H1 (cell line): ENCODE measurements at regions not wholly inside any gene's neighbourhood (a gene's known extent, or its start where the extent isn't known, plus 50 kb on each side); places are given as distances from the start of the nearest gene placed in this dataset.

Experiments
- CTCF ChIA-PET: fragments of 300-600 bp; sonication (Branson Sonifier 250); formaldehyde crosslinking; loops from one replicate; lab custom pipeline; 2021; ENCODE audit not compliant: partially characterized antibody; lab: Charles Lee
- POLR2A ChIA-PET: fragments of 300-600 bp; sonication (Branson Sonifier 250); formaldehyde crosslinking; loops from one replicate; lab custom pipeline; 2021; ENCODE audit warnings: inconsistent platforms; ENCODE audit not compliant: partially characterized antibody; lab: Charles Lee
- DNase-seq, 2 experiments: peaks; one replicate each; pipeline versions ENCODE4 v3.0.0 to v3.0.0-alpha.2; 2010 to 2022; ENCODE audit warnings: low spot score in 2 of 2, low read depth in 1 of 2, mixed read lengths in 1 of 2
- FAIRE-seq: peaks from 2 replicates; lab custom pipeline; 2011; peaks lifted over from hg19 to GRCh38; lab: Jason Lieb, UNC
- H2AFZ ChIP-seq: 2 replicates; pipeline ENCODE4 v1.8.1; 2012; ENCODE audit warnings: low read length, inconsistent platforms
- H2AK5ac ChIP-seq: 2 replicates; pipeline ENCODE4 v1.6.1; 2013; ENCODE audit warnings: low read depth, low read length
- H2BK120ac ChIP-seq: replicated peaks from 2 replicates; pipeline ENCODE3; 2013; ENCODE audit warnings: low read depth, low read length, inconsistent platforms
- H2BK12ac ChIP-seq: 2 replicates; pipeline ENCODE4 v1.6.1; 2013; ENCODE audit warnings: low read depth, low read length
- H2BK15ac ChIP-seq: 2 replicates; pipeline ENCODE4 v1.6.1; 2013; ENCODE audit warnings: low read length
- H2BK20ac ChIP-seq: 2 replicates; pipeline ENCODE4 v1.6.1; 2013; ENCODE audit warnings: low read length
- H2BK5ac ChIP-seq: 2 replicates; pipeline ENCODE4 v1.6.1; 2013; ENCODE audit warnings: low read depth, low read length
- H3K14ac ChIP-seq: 2 replicates; pipeline ENCODE4 v1.6.1; 2013; ENCODE audit warnings: inconsistent platforms; ENCODE audit not compliant: insufficient read length
- H3K18ac ChIP-seq: 2 replicates; pipeline ENCODE4 v1.6.1; 2013; ENCODE audit warnings: low read length; ENCODE audit errors: extremely low read depth
- H3K23ac ChIP-seq: 2 replicates; pipeline ENCODE4 v1.6.1; 2013; ENCODE audit warnings: inconsistent platforms; ENCODE audit not compliant: insufficient read length
- H3K23me2 ChIP-seq: 2 replicates; pipeline ENCODE4 v1.6.1; 2013; ENCODE audit warnings: low read depth, low read length
- H3K27ac ChIP-seq: 2 replicates; pipeline ENCODE4 v1.6.1; 2011; ENCODE audit warnings: low read depth, low read length, inconsistent platforms
- H3K27me3 ChIP-seq, 4 experiments: replicated peaks in 1 of 4; 1 replicate in 1 of 4; 2 replicates in 3 of 4; pipeline versions ENCODE4 v1.6.1 to v1.8.1; 2011 to 2013; ENCODE audit warnings: low read length in 3 of 4, mild to moderate bottlenecking in 3 of 4, inconsistent platforms in 2 of 4, mixed read lengths in 2 of 4, moderate library complexity in 1 of 4; ENCODE audit not compliant: control insufficient read depth in 3 of 4, insufficient read depth in 3 of 4; ENCODE audit errors: extremely low read depth in 1 of 4
- H3K36me3 ChIP-seq, 4 experiments: 2 replicates each; pipeline versions ENCODE4 v1.6.1 to v1.8.1; 2011 to 2013; ENCODE audit warnings: mild to moderate bottlenecking in 4 of 4, low read length in 3 of 4, moderate library complexity in 2 of 4, control low read depth in 1 of 4, inconsistent platforms in 1 of 4; ENCODE audit not compliant: insufficient read depth in 4 of 4, control insufficient read depth in 2 of 4
- H3K4ac ChIP-seq: replicated peaks from 2 replicates; pipeline ENCODE3; 2013; ENCODE audit warnings: low read length, low read depth, mixed read lengths, inconsistent platforms; ENCODE audit not compliant: insufficient read length
- H3K4me1 ChIP-seq, 4 experiments: replicated peaks in 1 of 4; 1 replicate in 1 of 4; 2 replicates in 3 of 4; pipeline versions ENCODE4 v1.6.1 to v1.8.1; 2011 to 2013; ENCODE audit warnings: low read length in 3 of 4, inconsistent platforms in 2 of 4, mixed read lengths in 1 of 4; ENCODE audit not compliant: insufficient read depth in 4 of 4, control insufficient read depth in 3 of 4
- H3K4me2 ChIP-seq, 2 experiments: 2 replicates each; pipeline versions ENCODE4 v1.6.1 to v1.8.1; 2011 to 2013; ENCODE audit warnings: low read depth in 2 of 2, low read length in 2 of 2, control low read depth in 1 of 2, inconsistent platforms in 1 of 2, mild to moderate bottlenecking in 1 of 2; ENCODE audit not compliant: insufficient read depth in 1 of 2
- H3K4me3 ChIP-seq, 4 experiments: fragments of 200-600, 300-600 bp in 1 of 4; sonication (generic), shearing (Covaris generic), sonication (Bioruptor Twin) in 1 of 4; 2 replicates each; pipeline versions ENCODE4 v1.5.1 to v1.8.1; 2011 to 2016; ENCODE audit warnings: low read length in 4 of 4, low read depth in 3 of 4, control low read depth in 2 of 4, inconsistent platforms in 2 of 4, mild to moderate bottlenecking in 2 of 4, mixed read lengths in 1 of 4, moderate library complexity in 1 of 4; ENCODE audit not compliant: insufficient read depth in 2 of 4; ENCODE audit errors: extremely low read depth in 1 of 4
- H3K56ac ChIP-seq: replicated peaks from 2 replicates; pipeline ENCODE3; 2013; ENCODE audit warnings: low read depth, mild to moderate bottlenecking, mixed read lengths, low read length, inconsistent platforms; ENCODE audit not compliant: insufficient read length
- H3K79me1 ChIP-seq: 2 replicates; pipeline ENCODE4 v1.6.1; 2013; ENCODE audit warnings: low read depth, low read length, control low read depth
- H3K79me2 ChIP-seq, 2 experiments: 2 replicates each; pipeline versions ENCODE4 v1.6.1 to v1.8.1; 2012 to 2013; ENCODE audit warnings: low read length in 2 of 2, mild to moderate bottlenecking in 2 of 2, inconsistent platforms in 1 of 2; ENCODE audit not compliant: insufficient read depth in 2 of 2, control insufficient read depth in 1 of 2
- H3K9ac ChIP-seq, 4 experiments: replicated peaks in 1 of 4; 1 replicate in 1 of 4; 2 replicates in 3 of 4; pipeline versions ENCODE4 v1.6.1 to v1.8.1; 2011 to 2013; ENCODE audit warnings: low read depth in 3 of 4, low read length in 3 of 4, control low read depth in 2 of 4, mild to moderate bottlenecking in 2 of 4, moderate library complexity in 2 of 4, inconsistent platforms in 1 of 4; ENCODE audit errors: extremely low read depth in 1 of 4
- H3K9me3 ChIP-seq, 2 experiments: 2 replicates each; pipeline versions ENCODE4 v1.6.1 to v1.8.1; 2012 to 2013; ENCODE audit warnings: mild to moderate bottlenecking in 2 of 2, moderate library complexity in 2 of 2, control low read depth in 1 of 2, inconsistent platforms in 1 of 2, low read depth in 1 of 2, low read length in 1 of 2, mixed read lengths in 1 of 2; ENCODE audit not compliant: insufficient read depth in 2 of 2
- H4K20me1 ChIP-seq, 2 experiments: replicated peaks in 1 of 2; 2 replicates each; pipeline versions ENCODE3 to v1.8.1; 2011 to 2013; ENCODE audit warnings: inconsistent platforms in 2 of 2, low read length in 2 of 2, mild to moderate bottlenecking in 1 of 2; ENCODE audit not compliant: insufficient read depth in 2 of 2, control insufficient read depth in 1 of 2
- H4K5ac ChIP-seq: 2 replicates; pipeline ENCODE4 v1.6.1; 2013; ENCODE audit warnings: low read length, low read depth, mixed read lengths, inconsistent platforms; ENCODE audit not compliant: insufficient read length
- H4K8ac ChIP-seq: 2 replicates; pipeline ENCODE4 v1.8.0; 2013; ENCODE audit warnings: mild to moderate bottlenecking, moderate library complexity, low read length, inconsistent platforms; ENCODE audit not compliant: insufficient read depth; ENCODE audit errors: extremely low read depth
- H4K91ac ChIP-seq: replicated peaks from 2 replicates; pipeline ENCODE3; 2013; ENCODE audit warnings: low read length, mixed read lengths, inconsistent platforms; ENCODE audit not compliant: insufficient read length
- BRCA1 ChIP-seq: IDR thresholded peaks from 2 replicates; pipeline ENCODE4 v1.6.1; 2012; ENCODE audit warnings: low read depth, low read length, improper control_type of control experiment
- EGR1 ChIP-seq: IDR thresholded peaks from 2 replicates; pipeline ENCODE4 v1.6.1; 2011; ENCODE audit warnings: low read depth, low read length, borderline replicate concordance
- HDAC6 ChIP-seq: IDR thresholded peaks from one replicate; pipeline ENCODE4 v1.7.1; 2012; ENCODE audit warnings: low read depth, mild to moderate bottlenecking, inconsistent platforms, low read length, moderate library complexity
- NRF1 ChIP-seq: IDR thresholded peaks from 2 replicates; pipeline ENCODE4 v1.6.1; 2011; ENCODE audit warnings: mild to moderate bottlenecking, low read depth, low read length, improper control_type of control experiment
- POLR2AphosphoS5 ChIP-seq: IDR thresholded peaks from 2 replicates; pipeline ENCODE4 v1.6.1; 2011; ENCODE audit warnings: low read depth, low read length
- RBBP5 ChIP-seq: IDR thresholded peaks from 2 replicates; pipeline ENCODE4 v1.7.1; 2012; ENCODE audit warnings: low read depth, mild to moderate bottlenecking, inconsistent platforms, low read length, moderate library complexity, borderline replicate concordance
- SIN3A ChIP-seq, 2 experiments: IDR thresholded peaks in 1 of 2; conservative IDR thresholded peaks in 1 of 2; 2 replicates each; pipeline ENCODE4 v1.6.1; 2011 to 2012; ENCODE audit warnings: low read length in 2 of 2, improper control_type of control experiment in 1 of 2, low read depth in 1 of 2, mild to moderate bottlenecking in 1 of 2
- SIX5 ChIP-seq: IDR thresholded peaks from 2 replicates; pipeline ENCODE4 v1.6.1; 2011; ENCODE audit warnings: mild to moderate bottlenecking, low read depth, low read length
- SP4 ChIP-seq: IDR thresholded peaks from 2 replicates; pipeline ENCODE4 v1.6.1; 2012; ENCODE audit warnings: low read length, inconsistent platforms
- TEAD4 ChIP-seq: IDR thresholded peaks from 2 replicates; pipeline ENCODE4 v1.6.1; 2012; ENCODE audit warnings: low read depth, low read length, inconsistent platforms, mixed read lengths
- WGBS, 2 experiments: shearing (Covaris generic) in 1 of 2; methylation state at CpG; one replicate each; pipeline versions ENCODE4 v1.1.6 to v1.1.7; 2013 to 2015; ENCODE audit warnings: low lambda C conversion rate in 2 of 2, mixed read lengths in 2 of 2, inconsistent platforms in 1 of 2, low coverage in 1 of 2, missing lambda C conversion rate in 1 of 2; ENCODE audit not compliant: insufficient replicate concordance in 2 of 2, insufficient coverage in 1 of 2, insufficient read length in 1 of 2; ENCODE audit errors: extremely low coverage in 1 of 2, missing lambda C conversion rate in 1 of 2; 5-methylcytosine and 5-hydroxymethylcytosine counted together
- TF ChIP-seq, protein P1 (sequence below): IDR thresholded peaks from 2 replicates; pipeline ENCODE4 v1.6.1; 2012; ENCODE audit warnings: low read length, inconsistent platforms

DNA sequence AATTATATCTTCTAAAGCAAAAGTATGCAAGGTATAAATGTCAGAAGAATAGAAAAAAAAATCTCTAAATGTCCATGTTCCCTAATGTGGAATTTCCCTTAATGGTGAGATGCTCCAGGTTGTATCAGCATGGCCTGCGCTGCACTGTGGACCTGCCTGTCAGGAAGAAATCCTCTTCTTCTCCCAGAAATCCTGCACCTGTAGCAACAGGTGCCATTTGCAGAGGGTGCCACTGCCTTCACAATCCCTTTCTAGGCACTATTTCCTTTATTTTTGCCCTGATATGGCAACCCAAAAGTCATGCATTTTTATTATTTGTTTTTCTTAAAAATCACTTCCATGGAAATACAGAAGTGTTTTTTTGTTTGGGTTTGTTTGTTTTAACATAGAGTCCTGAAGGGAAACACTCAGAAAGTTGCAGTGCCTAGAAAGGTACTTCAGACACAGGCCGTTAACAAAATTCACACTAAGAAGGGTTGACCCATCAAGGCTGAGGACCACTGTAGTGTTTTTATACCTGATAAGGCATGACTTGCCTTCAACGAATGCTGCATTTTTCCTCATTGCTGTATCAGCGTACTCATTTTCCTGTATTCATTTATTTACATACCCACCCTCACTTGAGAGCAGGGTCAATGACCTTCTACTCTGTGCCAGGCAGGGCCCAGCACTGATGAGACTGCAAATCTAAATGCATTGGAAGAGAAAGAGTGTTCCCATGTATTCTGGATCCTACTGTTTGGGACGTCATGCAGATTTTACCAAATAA, 177.8 kb downstream of the SNX18 start:
- Histone ChIP-seq H3K9ac (no peak overlapping the region), H2AK5ac (no peak overlapping the region), H3K56ac (no peak overlapping the region), H3K18ac (no peak overlapping the region), H3K36me3 (no peaks in the 10 kb centered on the region), H3K4me2 (no peak overlapping the region), H3K4me3 (no peak overlapping the region), H4K20me1 (no peaks in the 10 kb centered on the region), H4K5ac (no peak overlapping the region), H2AFZ (no peak overlapping the region), H3K79me2 (no peaks in the 10 kb centered on the region), H2BK120ac (no peak overlapping the region), H2BK20ac (no peak overlapping the region), H4K91ac (no peak overlapping the region), H3K23ac (no peak overlapping the region), H3K14ac (no peak overlapping the region), H2BK12ac (no peak overlapping the region), H3K9me3 (no peaks in the 10 kb centered on the region), H4K8ac (no peak overlapping the region), H2BK5ac (no peak overlapping the region), H2BK15ac (no peak overlapping the region), H3K27me3 (no peaks in the 10 kb centered on the region), H3K23me2 (no peaks in the 10 kb centered on the region), H3K79me1 (no peaks in the 10 kb centered on the region), H3K4me1 (no peaks in the 10 kb centered on the region; a peak in 1 of 7 replicates), H3K27ac (no peak overlapping the region), H3K4ac (no peak overlapping the region)
- DNase-seq, result no peak
- WGBS, 2 experiments, result 84% methylated on average over 5 of the region's 5 CpGs; no CpG with 5 or more reads in 1 of the 2 experiments
- ChIA-PET POLR2A (no interaction called here), CTCF (no interaction called here)
- no peak for FAIRE-seq
- TF ChIP-seq HDAC6 (no peak), SIX5 (no peak), SIN3A (conservative IDR thresholded peaks at IDR 0.05 in 1 of 2, IDR thresholded peaks at IDR 0.05 in 1 of 2; ENCODE audit: low read depth in 1 of 2, low read length in 2 of 2) (no peak), EGR1 (no peak), NRF1 (no peak), BRCA1 (no peak), TEAD4 (no peak), SP4 (no peak), RBBP5 (no peak), POLR2AphosphoS5 (no peak)
- TF ChIP-seq, protein P1, sequence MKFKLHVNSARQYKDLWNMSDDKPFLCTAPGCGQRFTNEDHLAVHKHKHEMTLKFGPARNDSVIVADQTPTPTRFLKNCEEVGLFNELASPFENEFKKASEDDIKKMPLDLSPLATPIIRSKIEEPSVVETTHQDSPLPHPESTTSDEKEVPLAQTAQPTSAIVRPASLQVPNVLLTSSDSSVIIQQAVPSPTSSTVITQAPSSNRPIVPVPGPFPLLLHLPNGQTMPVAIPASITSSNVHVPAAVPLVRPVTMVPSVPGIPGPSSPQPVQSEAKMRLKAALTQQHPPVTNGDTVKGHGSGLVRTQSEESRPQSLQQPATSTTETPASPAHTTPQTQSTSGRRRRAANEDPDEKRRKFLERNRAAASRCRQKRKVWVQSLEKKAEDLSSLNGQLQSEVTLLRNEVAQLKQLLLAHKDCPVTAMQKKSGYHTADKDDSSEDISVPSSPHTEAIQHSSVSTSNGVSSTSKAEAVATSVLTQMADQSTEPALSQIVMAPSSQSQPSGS, result no peak
